Thyroid gland (tissue), 4 donors: ENCODE measurements at regions not wholly inside any gene's neighbourhood (a gene's known extent, or its start where the extent isn't known, plus 50 kb on each side); places are given as distances from the start of the nearest gene placed in this dataset.

ENCODE experiments used
- POLR2A ChIP-seq, 2 donors: fragments of 450-650 bp; IDR thresholded peaks; one replicate each; pipeline ENCODE4 v1.6.1; 2017; ENCODE audit warnings: antibody characterized with exemption in 2 of 2, mild to moderate bottlenecking in 2 of 2, moderate library complexity in 1 of 2
- TF ChIP-seq, protein P1 (sequence below), 6 experiments: fragments of 200-600 bp in 3 of 6; fragments of 450-650 bp in 3 of 6; sonication (generic) in 3 of 6; IDR thresholded peaks; one replicate each; pipeline ENCODE4 v1.5.1; 2016 to 2019; ENCODE audit warnings: antibody characterized with exemption in 6 of 6, mild to moderate bottlenecking in 2 of 6, inconsistent platforms in 1 of 6, moderate library complexity in 1 of 6

DNA sequence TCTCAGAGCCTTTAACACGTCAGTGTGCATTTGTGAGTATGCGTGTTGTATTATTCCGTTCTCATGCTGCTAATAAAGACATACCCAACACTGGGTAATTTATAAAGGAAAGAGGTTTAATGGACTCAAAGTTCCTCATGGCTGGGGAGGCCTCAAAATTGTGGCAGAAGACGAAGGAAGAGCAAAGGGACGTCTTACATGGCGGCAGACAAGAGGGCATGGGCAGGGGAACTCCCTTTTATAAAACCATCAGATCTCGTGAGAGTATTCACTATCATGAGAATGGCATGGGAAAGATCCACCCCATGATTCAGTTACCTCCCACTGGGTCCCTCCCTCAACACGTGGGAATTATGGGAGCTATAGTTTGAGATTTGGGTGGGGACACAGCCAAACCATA is 285.0 kb downstream of the PBX3 start:
- TF ChIP-seq, protein P1, sequence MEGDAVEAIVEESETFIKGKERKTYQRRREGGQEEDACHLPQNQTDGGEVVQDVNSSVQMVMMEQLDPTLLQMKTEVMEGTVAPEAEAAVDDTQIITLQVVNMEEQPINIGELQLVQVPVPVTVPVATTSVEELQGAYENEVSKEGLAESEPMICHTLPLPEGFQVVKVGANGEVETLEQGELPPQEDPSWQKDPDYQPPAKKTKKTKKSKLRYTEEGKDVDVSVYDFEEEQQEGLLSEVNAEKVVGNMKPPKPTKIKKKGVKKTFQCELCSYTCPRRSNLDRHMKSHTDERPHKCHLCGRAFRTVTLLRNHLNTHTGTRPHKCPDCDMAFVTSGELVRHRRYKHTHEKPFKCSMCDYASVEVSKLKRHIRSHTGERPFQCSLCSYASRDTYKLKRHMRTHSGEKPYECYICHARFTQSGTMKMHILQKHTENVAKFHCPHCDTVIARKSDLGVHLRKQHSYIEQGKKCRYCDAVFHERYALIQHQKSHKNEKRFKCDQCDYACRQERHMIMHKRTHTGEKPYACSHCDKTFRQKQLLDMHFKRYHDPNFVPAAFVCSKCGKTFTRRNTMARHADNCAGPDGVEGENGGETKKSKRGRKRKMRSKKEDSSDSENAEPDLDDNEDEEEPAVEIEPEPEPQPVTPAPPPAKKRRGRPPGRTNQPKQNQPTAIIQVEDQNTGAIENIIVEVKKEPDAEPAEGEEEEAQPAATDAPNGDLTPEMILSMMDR (IDR thresholded peaks at IDR 0.05): no peak
- no peak for TF ChIP-seq POLR2A (IDR thresholded peaks at IDR 0.05)
